T-cell (primary cell): ENCODE measurements at regions not wholly inside any gene's neighbourhood (a gene's known extent, or its start where the extent isn't known, plus 50 kb on each side); places are given as distances from the start of the nearest gene placed in this dataset.
A peak's percentile ranks its signal among the peaks of the same experiment; 100 is the strongest.

Experiments
- ATAC-seq, 4 experiments: fragments of 200-7000 bp in 3 of 4; fragments of 150-1000 bp in 1 of 4; cut with Tn5 transposase; replicated peaks in 1 of 4; 1 replicate in 3 of 4; 2 replicates in 1 of 4; pipeline ENCODE4 v1.10.0; 2021; ENCODE audit warnings: moderate library complexity in 3 of 4, mild to moderate bottlenecking in 2 of 4, moderate number of reproducible peaks in 1 of 4
- CTCF ChIA-PET, 2 donors: fragments of 300-600 bp; sonication (Branson Sonifier 250); formaldehyde crosslinking; loops; one replicate each; lab custom pipeline; 2022; ENCODE audit warnings: antibody characterized with exemption in 2 of 2; lab: Charles Lee
- POLR2A ChIA-PET, 2 donors: fragments of 300-600 bp; sonication (Branson Sonifier 250); formaldehyde crosslinking; loops; one replicate each; lab custom pipeline; 2022; ENCODE audit warnings: antibody characterized with exemption in 2 of 2; lab: Charles Lee
- DNase-seq, 35 experiments: peaks; one replicate each; pipeline versions ENCODE4 v3.0.0 to v3.0.0-alpha.2; 2013 to 2023
- H3K27ac ChIP-seq: one replicate; pipeline ENCODE4 v1.5.1; 2013; ENCODE audit warnings: low read length
- H3K27me3 ChIP-seq, 2 experiments: replicated peaks in 1 of 2; 1 replicate in 1 of 2; 2 replicates in 1 of 2; pipeline versions ENCODE4 v1.6.1 to v1.7.0; 2013; ENCODE audit warnings: low read length in 1 of 2, mixed read lengths in 1 of 2; ENCODE audit not compliant: control insufficient read depth in 2 of 2, insufficient read depth in 2 of 2; ENCODE audit errors: extremely low read depth in 1 of 2
- H3K36me3 ChIP-seq, 2 donors: 1 replicate in 1 of 2; 2 replicates in 1 of 2; pipeline versions ENCODE4 v1.6.1 to v1.7.0; 2013; ENCODE audit warnings: low read length in 1 of 2; ENCODE audit not compliant: control insufficient read depth in 2 of 2, insufficient read depth in 1 of 2; ENCODE audit errors: extremely low read depth in 1 of 2
- H3K4me1 ChIP-seq, 2 experiments: 1 replicate in 1 of 2; 2 replicates in 1 of 2; pipeline versions ENCODE4 v1.6.1 to v1.7.0; 2013; ENCODE audit warnings: low read length in 2 of 2, mixed read lengths in 1 of 2; ENCODE audit not compliant: insufficient read depth in 2 of 2, control insufficient read depth in 1 of 2; ENCODE audit errors: extremely low read depth in 1 of 2
- H3K4me3 ChIP-seq, 2 donors: 1 replicate in 1 of 2; 2 replicates in 1 of 2; pipeline versions ENCODE4 v1.5.1 to v1.7.0; 2013; ENCODE audit warnings: mild to moderate bottlenecking in 2 of 2, low read length in 1 of 2, moderate library complexity in 1 of 2; ENCODE audit not compliant: control insufficient read depth in 1 of 2; ENCODE audit errors: extremely low read depth in 1 of 2
- H3K9me3 ChIP-seq: 2 replicates; pipeline ENCODE4 v1.7.0; 2013
- H3K27ac Mint-ChIP-seq, 2 donors: one replicate each; pipeline ENCODE4 v1.8.0; 2020 to 2021; ENCODE audit warnings: mild to moderate bottlenecking in 2 of 2, mixed read lengths in 2 of 2
- H3K27me3 Mint-ChIP-seq, 2 donors: one replicate each; pipeline ENCODE4 v1.8.0; 2021 to 2022; ENCODE audit warnings: mixed read lengths in 2 of 2
- H3K36me3 Mint-ChIP-seq: one replicate; pipeline ENCODE4 v1.8.0; 2021; ENCODE audit warnings: mixed read lengths
- H3K4me1 Mint-ChIP-seq, 3 donors: one replicate each; pipeline ENCODE4 v1.8.0; 2020 to 2022; ENCODE audit warnings: mixed read lengths in 3 of 3, mild to moderate bottlenecking in 1 of 3
- H3K4me3 Mint-ChIP-seq, 3 donors: one replicate each; pipeline ENCODE4 v1.8.0; 2020 to 2022; ENCODE audit warnings: mild to moderate bottlenecking in 3 of 3, mixed read lengths in 3 of 3, moderate library complexity in 3 of 3
- H3K9me3 Mint-ChIP-seq, 3 donors: one replicate each; pipeline ENCODE4 v1.8.0; 2020 to 2022; ENCODE audit warnings: mixed read lengths in 3 of 3
- WGBS: methylation state at CpG from one replicate; pipeline ENCODE4 v1.1.5; 2013; ENCODE audit warnings: missing lambda C conversion rate; ENCODE audit not compliant: insufficient coverage; 5-methylcytosine and 5-hydroxymethylcytosine counted together

DNA sequence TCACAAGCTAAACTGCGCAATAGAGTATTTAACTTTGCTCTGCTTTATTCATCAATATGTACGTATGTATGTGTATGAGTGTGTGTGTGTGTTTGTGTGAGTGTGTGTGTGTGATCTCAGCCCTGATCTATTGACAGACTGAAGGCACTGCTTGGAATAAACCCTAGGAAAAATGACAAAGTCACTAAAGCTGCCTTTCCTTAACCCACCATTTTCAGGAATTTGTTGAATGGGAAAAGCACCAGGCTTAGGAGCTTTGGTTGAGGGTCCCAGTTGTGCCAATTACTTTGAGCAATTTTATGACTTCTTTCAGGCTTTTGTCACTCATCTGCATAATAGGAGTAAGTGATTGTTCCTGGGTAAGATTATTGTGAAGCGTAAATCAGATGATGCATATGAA, 108.6 kb upstream of the TLR4 start:
- Histone ChIP-seq H3K4me1 (no peaks in the 10 kb centered on the region), H3K27me3 (no peaks in the 10 kb centered on the region), H3K27ac (no peak overlapping the region), H3K4me3 (no peak overlapping the region), H3K36me3 (no peaks in the 10 kb centered on the region), H3K9me3 (no peaks in the 10 kb centered on the region)
- ChIA-PET CTCF (no interaction called here), POLR2A (no interaction called here)
- no peak overlapping the region for H3K27ac Mint-ChIP-seq
- H3K27me3 Mint-ChIP-seq: no peaks in the 10 kb centered on the region
- no peaks in the 10 kb centered on the region for H3K4me1 Mint-ChIP-seq
- no CpG with 5 or more reads among the region's 3 CpGs for WGBS
- DNase-seq: no peak
- no peak for ATAC-seq
- H3K4me3 Mint-ChIP-seq: no peak overlapping the region
- H3K36me3 Mint-ChIP-seq: no peaks in the 10 kb centered on the region
- peaks cover 11 to 26% (median 15%) of the 10 kb centered on the region in 3 donors for H3K9me3 Mint-ChIP-seq

DNA sequence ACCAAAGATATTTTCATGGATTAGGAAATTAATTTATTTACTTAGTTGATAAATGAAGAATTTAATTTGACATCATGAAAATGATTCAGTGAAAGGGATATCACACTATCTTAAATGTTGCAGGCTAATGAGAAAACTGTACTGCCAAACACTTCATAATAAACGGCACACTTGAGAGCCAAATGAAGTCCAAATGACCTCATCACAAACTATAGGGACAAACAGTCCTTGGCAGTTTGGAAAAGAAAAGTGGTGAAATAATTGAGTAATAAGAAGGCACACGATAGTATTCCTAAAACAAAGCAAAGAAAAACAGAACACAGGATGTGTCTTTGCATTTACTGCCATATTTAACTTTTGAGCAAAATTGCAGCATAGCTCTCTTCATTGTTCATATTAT, 116.9 kb upstream of the TLR4 start:
- H3K9me3 ChIP-seq: no peaks in the 10 kb centered on the region
- DNase-seq (no peak), ATAC-seq (no peak)
- CTCF ChIA-PET: no interaction called here
- no CpG with 5 or more reads among the region's 2 CpGs for WGBS
- POLR2A ChIA-PET: no interaction called here
- H3K27me3 ChIP-seq: no peaks in the 10 kb centered on the region
- Mint-ChIP-seq H3K4me3 (no peak overlapping the region), H3K9me3 (peaks cover 0 to 7% (median 7%) of the 10 kb centered on the region in 3 donors), H3K27ac (no peak overlapping the region), H3K27me3 (no peaks in the 10 kb centered on the region), H3K36me3 (no peaks in the 10 kb centered on the region), H3K4me1 (no peaks in the 10 kb centered on the region)
- no peaks in the 10 kb centered on the region for H3K36me3 ChIP-seq
- H3K4me3 ChIP-seq: no peak overlapping the region
- no peak overlapping the region for H3K27ac ChIP-seq
- no peaks in the 10 kb centered on the region for H3K4me1 ChIP-seq

DNA sequence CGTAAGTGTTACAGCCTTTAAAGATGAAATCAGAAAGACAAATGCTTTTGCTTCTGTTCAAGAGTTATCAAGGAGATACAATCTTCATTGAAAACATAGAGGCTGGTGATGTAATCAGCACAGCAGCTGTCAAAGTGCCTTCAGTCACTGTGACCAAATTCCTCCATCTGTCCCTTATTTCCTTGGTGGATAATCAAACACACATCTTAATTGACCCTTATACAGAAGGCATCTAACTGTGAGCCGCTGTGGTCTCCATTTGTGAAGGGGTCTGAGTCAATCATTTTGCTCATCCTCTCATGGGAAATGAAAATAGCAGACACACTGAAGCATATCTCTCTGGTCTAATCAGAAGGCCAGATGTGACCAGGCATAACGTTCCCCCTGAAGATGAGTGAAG, 130.1 kb upstream of the TLR4 start:
- H3K4me3 ChIP-seq: no peak overlapping the region
- no peaks in the 10 kb centered on the region for H3K4me1 Mint-ChIP-seq
- H3K4me3 Mint-ChIP-seq: no peak overlapping the region
- CTCF ChIA-PET: no interaction called here
- no peaks in the 10 kb centered on the region for H3K9me3 ChIP-seq
- DNase-seq (no peak), ATAC-seq (no peak)
- H3K9me3 Mint-ChIP-seq: peaks cover 6 to 15% (median 9%) of the 10 kb centered on the region in 3 donors
- no peak overlapping the region for H3K27ac Mint-ChIP-seq
- WGBS: 88% methylated on average over 2 of the region's 3 CpGs
- POLR2A ChIA-PET: no interaction called here
- no peaks in the 10 kb centered on the region for H3K27me3 ChIP-seq
- no peaks in the 10 kb centered on the region for H3K36me3 ChIP-seq
- no peaks in the 10 kb centered on the region for H3K36me3 Mint-ChIP-seq
- H3K4me1 ChIP-seq: no peaks in the 10 kb centered on the region
- H3K27me3 Mint-ChIP-seq: no peaks in the 10 kb centered on the region
- no peak overlapping the region for H3K27ac ChIP-seq

DNA sequence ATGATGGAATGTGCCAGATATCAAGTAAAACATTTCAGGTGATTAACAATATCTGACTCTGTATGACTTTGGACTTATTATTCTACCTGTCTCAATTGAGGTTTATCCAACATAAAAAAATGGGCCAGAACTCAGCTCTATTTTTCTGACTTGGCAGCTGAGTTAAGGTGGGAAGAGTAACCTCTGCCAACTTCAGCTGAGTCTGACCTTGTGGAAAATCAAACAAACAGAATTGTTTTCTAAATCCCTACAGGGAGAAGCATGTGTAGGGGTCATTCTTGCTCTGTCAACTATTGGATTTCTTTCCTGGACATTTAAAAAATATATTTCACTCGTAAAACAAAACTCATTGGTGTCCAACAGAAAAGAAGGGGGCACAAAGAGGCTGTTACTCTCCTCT, 139.4 kb upstream of the TLR4 start:
- Mint-ChIP-seq H3K27ac (no peak overlapping the region), H3K9me3 (peaks cover 3 to 17% (median 5%) of the 10 kb centered on the region in 3 donors), H3K4me1 (no peaks in the 10 kb centered on the region), H3K4me3 (no peak overlapping the region), H3K27me3 (peaks cover 0 to 4% of the 10 kb centered on the region in 2 donors), H3K36me3 (no peaks in the 10 kb centered on the region)
- no peaks in the 10 kb centered on the region for H3K4me1 ChIP-seq
- ATAC-seq (no peak), DNase-seq (no peak)
- H3K36me3 ChIP-seq: no peaks in the 10 kb centered on the region
- POLR2A ChIA-PET: no interaction called here
- H3K4me3 ChIP-seq: no peak overlapping the region
- no CpG with 5 or more reads among the region's 1 CpG for WGBS
- CTCF ChIA-PET: interaction anchor here in 1 of 2 donors (0.6 kb wide), 1 partner anchor 374 kb away, joined by 3 read pairs; no protein-coding TSS in a partner anchor
- no peaks in the 10 kb centered on the region for H3K9me3 ChIP-seq
- no peak overlapping the region for H3K27ac ChIP-seq
- no peaks in the 10 kb centered on the region for H3K27me3 ChIP-seq

DNA sequence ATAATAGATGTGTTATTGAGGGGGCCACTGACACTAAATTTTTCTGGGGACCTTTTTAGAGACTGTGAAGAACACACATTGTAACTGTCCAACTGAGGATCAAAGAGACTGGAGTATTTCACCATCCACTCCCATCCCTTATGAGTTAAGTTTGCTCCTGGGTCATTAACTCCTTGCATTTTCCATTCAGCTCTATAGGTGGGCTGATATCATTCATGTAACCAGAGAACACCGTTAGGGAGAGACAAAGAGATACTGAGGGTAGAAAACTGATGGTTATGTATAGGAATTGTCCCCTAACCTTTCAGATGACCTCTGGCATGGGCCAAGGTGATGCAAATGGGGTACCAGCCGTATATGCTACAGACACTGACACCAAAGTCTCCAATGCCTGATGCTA, 142.4 kb upstream of the TLR4 start:
- no peak overlapping the region for H3K4me3 Mint-ChIP-seq
- H3K27ac ChIP-seq: no peak overlapping the region
- no CpG with 5 or more reads among the region's 2 CpGs for WGBS
- no peak overlapping the region for H3K27ac Mint-ChIP-seq
- no peaks in the 10 kb centered on the region for H3K4me1 Mint-ChIP-seq
- peaks cover 3 to 15% (median 5%) of the 10 kb centered on the region in 3 donors for H3K9me3 Mint-ChIP-seq
- no peaks in the 10 kb centered on the region for H3K36me3 Mint-ChIP-seq
- no peaks in the 10 kb centered on the region for H3K4me1 ChIP-seq
- POLR2A ChIA-PET: no interaction called here
- H3K27me3 ChIP-seq: no peaks in the 10 kb centered on the region
- no peak for DNase-seq
- ATAC-seq: no peak
- H3K9me3 ChIP-seq: no peaks in the 10 kb centered on the region
- H3K4me3 ChIP-seq: no peak overlapping the region
- peaks cover 0 to 4% of the 10 kb centered on the region in 2 donors for H3K27me3 Mint-ChIP-seq
- CTCF ChIA-PET: no interaction called here
- no peaks in the 10 kb centered on the region for H3K36me3 ChIP-seq

DNA sequence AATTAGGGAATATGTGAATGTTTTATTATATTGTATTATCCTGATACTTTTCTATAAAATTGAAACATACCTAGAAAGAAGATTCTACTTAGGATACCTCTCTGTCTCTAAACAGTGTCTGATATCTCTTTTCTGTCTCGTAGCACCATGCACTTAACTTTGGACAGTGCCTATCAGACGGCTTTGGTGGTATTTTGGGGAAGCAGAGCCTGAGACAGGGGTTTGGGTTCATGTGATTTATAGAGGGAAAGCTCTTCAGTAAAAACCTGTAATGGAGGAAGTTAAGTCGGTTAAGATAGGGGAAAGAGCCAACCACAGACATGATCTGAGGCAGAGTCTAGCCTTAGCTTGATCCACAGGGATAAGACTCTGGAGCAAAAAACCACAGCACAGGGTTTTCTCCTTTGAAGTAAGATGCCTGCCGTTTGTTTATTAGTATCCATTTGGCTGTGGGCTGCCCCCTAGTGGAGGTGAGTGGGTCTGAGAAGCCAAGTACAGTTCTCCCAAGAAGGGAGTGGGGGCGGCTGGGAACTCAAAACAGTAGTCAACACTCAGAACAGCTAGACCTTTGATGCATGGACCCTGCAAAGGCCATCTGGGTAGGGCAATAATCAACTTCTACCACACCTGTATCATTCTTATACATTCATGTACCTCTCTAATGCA, 141.2 kb upstream of the ASTN2 start:
- Mint-ChIP-seq H3K4me3 (no peak overlapping the region), H3K9me3 (peaks cover 3 to 6% (median 5%) of the 10 kb centered on the region in 3 donors), H3K4me1 (no peaks in the 10 kb centered on the region), H3K27me3 (no peaks in the 10 kb centered on the region), H3K27ac (no peak overlapping the region), H3K36me3 (no peaks in the 10 kb centered on the region)
- H3K9me3 ChIP-seq: no peaks in the 10 kb centered on the region
- WGBS: 31% methylated on average over 2 of the region's 5 CpGs
- ATAC-seq (no peak), DNase-seq (peak in 5 of 35 experiments; percentile 1 to 8 (median 2))
- no peak overlapping the region for H3K27ac ChIP-seq
- no peak overlapping the region for H3K4me3 ChIP-seq
- no peaks in the 10 kb centered on the region for H3K36me3 ChIP-seq
- no peaks in the 10 kb centered on the region for H3K27me3 ChIP-seq
- ChIA-PET POLR2A (no interaction called here), CTCF (no interaction called here)
- H3K4me1 ChIP-seq: no peaks in the 10 kb centered on the region
